ENCODE measurements at regions not wholly inside any gene's neighbourhood (a gene's known extent, or its start where the extent isn't known, plus 50 kb on each side); places are given as distances from the start of the nearest gene placed in this dataset.

DNA sequence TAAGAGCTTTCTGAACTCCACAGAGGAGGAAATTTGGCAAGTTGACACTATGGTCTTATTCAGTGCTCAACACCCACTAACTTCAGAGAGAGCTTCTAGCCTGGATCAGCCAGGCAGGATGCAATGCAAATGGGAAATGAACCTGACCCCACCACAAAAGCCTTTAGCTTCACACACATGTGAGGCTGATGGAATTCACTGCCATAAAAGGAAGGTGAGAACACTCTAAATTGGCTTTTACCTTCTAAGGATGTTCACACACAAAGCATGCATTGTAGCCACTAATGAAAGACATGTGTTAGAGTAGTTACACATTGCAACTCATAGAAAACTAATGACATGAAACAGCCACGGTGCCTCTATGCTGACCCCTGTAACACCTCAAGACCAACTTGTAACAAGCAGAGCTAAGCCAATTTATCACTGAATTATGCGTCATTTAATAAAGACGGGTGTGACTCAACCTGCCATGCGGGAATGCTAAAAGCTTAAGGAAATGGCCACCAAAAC is 262.1 kb downstream of the HACE1 start:
- TF ChIP-seq, protein P1, sequence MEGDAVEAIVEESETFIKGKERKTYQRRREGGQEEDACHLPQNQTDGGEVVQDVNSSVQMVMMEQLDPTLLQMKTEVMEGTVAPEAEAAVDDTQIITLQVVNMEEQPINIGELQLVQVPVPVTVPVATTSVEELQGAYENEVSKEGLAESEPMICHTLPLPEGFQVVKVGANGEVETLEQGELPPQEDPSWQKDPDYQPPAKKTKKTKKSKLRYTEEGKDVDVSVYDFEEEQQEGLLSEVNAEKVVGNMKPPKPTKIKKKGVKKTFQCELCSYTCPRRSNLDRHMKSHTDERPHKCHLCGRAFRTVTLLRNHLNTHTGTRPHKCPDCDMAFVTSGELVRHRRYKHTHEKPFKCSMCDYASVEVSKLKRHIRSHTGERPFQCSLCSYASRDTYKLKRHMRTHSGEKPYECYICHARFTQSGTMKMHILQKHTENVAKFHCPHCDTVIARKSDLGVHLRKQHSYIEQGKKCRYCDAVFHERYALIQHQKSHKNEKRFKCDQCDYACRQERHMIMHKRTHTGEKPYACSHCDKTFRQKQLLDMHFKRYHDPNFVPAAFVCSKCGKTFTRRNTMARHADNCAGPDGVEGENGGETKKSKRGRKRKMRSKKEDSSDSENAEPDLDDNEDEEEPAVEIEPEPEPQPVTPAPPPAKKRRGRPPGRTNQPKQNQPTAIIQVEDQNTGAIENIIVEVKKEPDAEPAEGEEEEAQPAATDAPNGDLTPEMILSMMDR (IDR thresholded peaks at IDR 0.05), result no peak
- TF ChIP-seq POLR2A (IDR thresholded peaks at IDR 0.05), result no peak
- no peak for TF ChIP-seq EP300 (IDR thresholded peaks at IDR 0.05)

Measured in tibial nerve (tissue), 4 donors.